WTC11 (cell line): ENCODE measurements at regions not wholly inside any gene's neighbourhood (a gene's known extent, or its start where the extent isn't known, plus 50 kb on each side); places are given as distances from the start of the nearest gene placed in this dataset.

Experiments
- NFYB ChIP-seq: sonication (generic); formaldehyde crosslinking; conservative IDR thresholded peaks from 2 replicates; pipeline ENCODE4 v1.8.0; 2022; ENCODE audit warnings: low read depth, missing genetic modification reagents
- NR2C2 ChIP-seq: sonication (generic); formaldehyde crosslinking; IDR thresholded peaks from 2 replicates; pipeline ENCODE4 v1.8.0; 2022; ENCODE audit warnings: mild to moderate bottlenecking, missing genetic modification reagents
- SMAD4 ChIP-seq: sonication (generic); formaldehyde crosslinking; IDR thresholded peaks from 2 replicates; pipeline ENCODE4 v1.8.0; 2022; ENCODE audit warnings: mild to moderate bottlenecking, missing genetic modification reagents
- TP53 ChIP-seq: sonication (generic); formaldehyde crosslinking; IDR thresholded peaks from 2 replicates; pipeline ENCODE4 v1.8.1; 2023; ENCODE audit warnings: mild to moderate bottlenecking, missing genetic modification reagents
- ZNF232 ChIP-seq: sonication (generic); formaldehyde crosslinking; IDR thresholded peaks from 2 replicates; pipeline ENCODE4 v1.8.0; 2022; ENCODE audit warnings: mild to moderate bottlenecking, missing genetic modification reagents
- ZNF416 ChIP-seq: fragments of 250-450 bp; sonication (Bioruptor Pico); IDR thresholded peaks from 2 replicates; pipeline ENCODE4 v1.9.0; 2021; ENCODE audit warnings: mild to moderate bottlenecking, inconsistent platforms
- TF ChIP-seq, protein P1 (sequence below): fragments of 200-600 bp; IDR thresholded peaks from 2 replicates; pipeline ENCODE4 v1.8.0; 2022; ENCODE audit warnings: antibody characterized with exemption
- TF ChIP-seq, protein P2 (sequence below): sonication (generic); formaldehyde crosslinking; IDR thresholded peaks from 2 replicates; pipeline ENCODE4 v1.8.0; 2022; ENCODE audit warnings: mild to moderate bottlenecking, missing genetic modification reagents
- TF ChIP-seq, protein P3 (sequence below): sonication (generic); formaldehyde crosslinking; IDR thresholded peaks from 2 replicates; pipeline ENCODE4 v1.8.0; 2022; ENCODE audit warnings: mild to moderate bottlenecking, missing genetic modification reagents

DNA sequence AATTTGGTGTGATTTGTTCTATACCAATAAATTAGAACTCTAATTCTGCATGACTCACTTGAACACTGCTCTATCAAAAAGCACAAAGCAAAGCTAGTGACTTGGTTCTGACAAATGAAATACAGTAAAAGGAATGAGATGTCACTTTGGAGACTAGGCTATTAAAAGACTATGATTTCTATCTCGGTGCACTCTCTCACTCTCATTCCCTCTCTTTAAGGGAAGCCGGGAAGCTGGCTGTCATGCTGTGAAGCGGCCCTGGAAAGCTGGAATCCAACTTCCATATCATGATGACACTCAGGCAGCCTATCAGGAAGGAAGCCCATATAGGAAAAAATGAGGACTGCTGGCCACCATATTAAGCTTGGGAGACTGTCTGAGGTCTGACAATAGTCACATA is 590.1 kb upstream of the CBLB start:
- TF ChIP-seq TP53 (CRISPR knock-in tag), result no peak
- TF ChIP-seq, protein P1, sequence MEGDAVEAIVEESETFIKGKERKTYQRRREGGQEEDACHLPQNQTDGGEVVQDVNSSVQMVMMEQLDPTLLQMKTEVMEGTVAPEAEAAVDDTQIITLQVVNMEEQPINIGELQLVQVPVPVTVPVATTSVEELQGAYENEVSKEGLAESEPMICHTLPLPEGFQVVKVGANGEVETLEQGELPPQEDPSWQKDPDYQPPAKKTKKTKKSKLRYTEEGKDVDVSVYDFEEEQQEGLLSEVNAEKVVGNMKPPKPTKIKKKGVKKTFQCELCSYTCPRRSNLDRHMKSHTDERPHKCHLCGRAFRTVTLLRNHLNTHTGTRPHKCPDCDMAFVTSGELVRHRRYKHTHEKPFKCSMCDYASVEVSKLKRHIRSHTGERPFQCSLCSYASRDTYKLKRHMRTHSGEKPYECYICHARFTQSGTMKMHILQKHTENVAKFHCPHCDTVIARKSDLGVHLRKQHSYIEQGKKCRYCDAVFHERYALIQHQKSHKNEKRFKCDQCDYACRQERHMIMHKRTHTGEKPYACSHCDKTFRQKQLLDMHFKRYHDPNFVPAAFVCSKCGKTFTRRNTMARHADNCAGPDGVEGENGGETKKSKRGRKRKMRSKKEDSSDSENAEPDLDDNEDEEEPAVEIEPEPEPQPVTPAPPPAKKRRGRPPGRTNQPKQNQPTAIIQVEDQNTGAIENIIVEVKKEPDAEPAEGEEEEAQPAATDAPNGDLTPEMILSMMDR, result no peak
- no peak for TF ChIP-seq ZNF416 (CRISPR knock-in tag)
- TF ChIP-seq NFYB, result no peak
- TF ChIP-seq ZNF232 (CRISPR knock-in tag), result no peak
- TF ChIP-seq SMAD4, result no peak
- TF ChIP-seq, protein P2, sequence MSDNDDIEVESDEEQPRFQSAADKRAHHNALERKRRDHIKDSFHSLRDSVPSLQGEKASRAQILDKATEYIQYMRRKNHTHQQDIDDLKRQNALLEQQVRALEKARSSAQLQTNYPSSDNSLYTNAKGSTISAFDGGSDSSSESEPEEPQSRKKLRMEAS (CRISPR knock-in tag), result no peak
- TF ChIP-seq, protein P3, sequence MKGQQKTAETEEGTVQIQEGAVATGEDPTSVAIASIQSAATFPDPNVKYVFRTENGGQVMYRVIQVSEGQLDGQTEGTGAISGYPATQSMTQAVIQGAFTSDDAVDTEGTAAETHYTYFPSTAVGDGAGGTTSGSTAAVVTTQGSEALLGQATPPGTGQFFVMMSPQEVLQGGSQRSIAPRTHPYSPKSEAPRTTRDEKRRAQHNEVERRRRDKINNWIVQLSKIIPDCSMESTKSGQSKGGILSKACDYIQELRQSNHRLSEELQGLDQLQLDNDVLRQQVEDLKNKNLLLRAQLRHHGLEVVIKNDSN (CRISPR knock-in tag), result no peak
- no peak for TF ChIP-seq NR2C2 (CRISPR knock-in tag)
